HL-60 (cell line): ENCODE measurements at regions not wholly inside any gene's neighbourhood (a gene's known extent, or its start where the extent isn't known, plus 50 kb on each side); places are given as distances from the start of the nearest gene placed in this dataset.

Experiments used
- DNase-seq, 2 experiments: peaks; one replicate each; pipeline ENCODE4 v3.0.0-alpha.2; 2010 to 2020; ENCODE audit warnings: low read depth in 1 of 2, low spot score in 1 of 2
- H3K27ac ChIP-seq: fragments of 250-450 bp; sonication (Bioruptor Pico); replicated peaks from 2 replicates; pipeline ENCODE4 v1.5.1; 2020; ENCODE audit warnings: mild to moderate bottlenecking, moderate library complexity
- H3K27me3 ChIP-seq: fragments of 250-450 bp; sonication (Bioruptor Pico); 2 replicates; pipeline ENCODE4 v1.5.1; 2021; ENCODE audit warnings: mild to moderate bottlenecking, moderate library complexity; ENCODE audit not compliant: insufficient read depth, poor library complexity, severe bottlenecking
- H3K4me3 ChIP-seq: replicated peaks from 2 replicates; pipeline ENCODE4 v1.5.1; 2011; ENCODE audit warnings: mild to moderate bottlenecking, control low read depth, low read length; ENCODE audit not compliant: insufficient read depth
- CTCF ChIP-seq: IDR thresholded peaks from one replicate; pipeline ENCODE4 v1.5.1; 2011; ENCODE audit warnings: low read length, control low read depth, inconsistent platforms; ENCODE audit not compliant: insufficient read depth
- GABPA ChIP-seq: IDR thresholded peaks from 2 replicates; pipeline ENCODE4 v1.6.1; 2012; ENCODE audit warnings: low read depth
- POLR2AphosphoS5 ChIP-seq: IDR thresholded peaks from 2 replicates; pipeline ENCODE4 v1.6.1; 2012; ENCODE audit warnings: low read depth
- REST ChIP-seq: IDR thresholded peaks from 2 replicates; pipeline ENCODE4 v1.6.1; 2012; ENCODE audit warnings: low read depth; ENCODE audit not compliant: insufficient replicate concordance
- SPI1 ChIP-seq: IDR thresholded peaks from 2 replicates; pipeline ENCODE4 v1.6.1; 2012; ENCODE audit warnings: low read depth, mild to moderate bottlenecking, borderline replicate concordance

- TF ChIP-seq REST: no peak
- TF ChIP-seq CTCF: no peak
- TF ChIP-seq POLR2AphosphoS5: no peak
- no peak for TF ChIP-seq GABPA
- no peak for TF ChIP-seq SPI1
- no peak overlapping the region for H3K4me3 ChIP-seq
- no peak for DNase-seq
- no peak overlapping the region for H3K27ac ChIP-seq
- peaks cover 2% of the 10 kb centered on the region for H3K27me3 ChIP-seq
Observed at GRCh38 chr7:98722402-98722801, 105.3 kb downstream of the NPTX2 start.

DNA sequence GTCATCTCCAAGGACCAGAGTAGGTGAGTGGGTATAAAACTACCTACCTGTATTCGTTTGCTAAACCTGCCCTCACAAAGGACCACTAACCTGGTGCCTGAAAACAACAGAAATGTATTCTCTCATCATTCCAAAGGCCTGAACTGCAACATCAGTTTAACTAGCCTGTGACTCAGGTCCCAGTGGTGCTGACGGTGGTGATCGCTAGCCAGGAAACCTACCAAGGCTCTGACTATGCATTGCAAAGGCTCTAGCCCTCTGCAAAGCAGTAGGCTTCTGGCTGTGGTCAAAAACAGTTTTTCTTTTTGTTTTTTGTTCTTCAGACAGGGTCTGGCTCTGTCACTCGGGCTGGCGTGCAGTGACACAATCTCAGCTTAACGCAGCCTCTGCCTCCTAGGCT is 107.5 kb downstream of the NPTX2 start:
- H3K4me3 ChIP-seq: no peak overlapping the region
- TF ChIP-seq GABPA (no peak), POLR2AphosphoS5 (no peak), CTCF (no peak), REST (no peak), SPI1 (no peak)
- H3K27ac ChIP-seq: no peak overlapping the region
- DNase-seq: no peak
- H3K27me3 ChIP-seq: peaks cover 2% of the 10 kb centered on the region

DNA sequence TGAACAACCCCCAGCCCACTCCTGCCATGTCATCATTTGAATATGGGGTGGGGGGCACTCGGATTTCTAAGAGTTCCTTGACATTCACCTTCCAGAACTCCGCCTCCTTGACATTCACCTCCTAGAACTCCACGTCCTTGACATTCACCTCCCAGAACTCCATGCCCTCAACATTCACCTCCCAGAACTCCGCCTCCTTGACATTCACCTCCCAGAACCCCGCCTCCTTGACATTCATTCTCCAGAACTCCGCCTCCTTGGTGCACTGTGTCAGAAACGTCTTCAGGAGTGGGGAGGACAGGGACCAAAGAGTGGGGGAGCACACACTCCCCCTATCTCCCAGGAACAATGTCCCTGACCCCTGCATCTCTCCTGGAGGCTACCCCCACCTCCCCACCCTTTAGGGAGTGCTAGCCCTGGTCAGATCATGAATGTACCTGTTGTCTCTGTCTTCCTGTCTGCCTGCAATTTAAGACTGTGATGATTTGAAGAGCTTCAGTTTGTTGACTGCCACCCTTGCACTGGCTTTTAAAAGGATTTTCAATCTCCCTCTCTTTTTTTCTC is 110.1 kb downstream of the NPTX2 start:
- H3K27ac ChIP-seq: no peak overlapping the region
- H3K4me3 ChIP-seq: no peak overlapping the region
- H3K27me3 ChIP-seq: peaks cover 2% of the 10 kb centered on the region
- TF ChIP-seq REST (no peak), GABPA (no peak), SPI1 (no peak), POLR2AphosphoS5 (no peak)
- no peak for DNase-seq

GRCh38 chr7:98728555-98728954 is 111.5 kb downstream of the NPTX2 start:
- no peak for DNase-seq
- Histone ChIP-seq H3K27ac (no peak overlapping the region), H3K27me3 (no peaks in the 10 kb centered on the region), H3K4me3 (no peak overlapping the region)
- TF ChIP-seq REST: no peak
- TF ChIP-seq POLR2AphosphoS5: no peak
- TF ChIP-seq CTCF: no peak
- no peak for TF ChIP-seq SPI1
- TF ChIP-seq GABPA: no peak
